ENCODE measurements at regions not wholly inside any gene's neighbourhood (a gene's known extent, or its start where the extent isn't known, plus 50 kb on each side); places are given as distances from the start of the nearest gene placed in this dataset.

DNA sequence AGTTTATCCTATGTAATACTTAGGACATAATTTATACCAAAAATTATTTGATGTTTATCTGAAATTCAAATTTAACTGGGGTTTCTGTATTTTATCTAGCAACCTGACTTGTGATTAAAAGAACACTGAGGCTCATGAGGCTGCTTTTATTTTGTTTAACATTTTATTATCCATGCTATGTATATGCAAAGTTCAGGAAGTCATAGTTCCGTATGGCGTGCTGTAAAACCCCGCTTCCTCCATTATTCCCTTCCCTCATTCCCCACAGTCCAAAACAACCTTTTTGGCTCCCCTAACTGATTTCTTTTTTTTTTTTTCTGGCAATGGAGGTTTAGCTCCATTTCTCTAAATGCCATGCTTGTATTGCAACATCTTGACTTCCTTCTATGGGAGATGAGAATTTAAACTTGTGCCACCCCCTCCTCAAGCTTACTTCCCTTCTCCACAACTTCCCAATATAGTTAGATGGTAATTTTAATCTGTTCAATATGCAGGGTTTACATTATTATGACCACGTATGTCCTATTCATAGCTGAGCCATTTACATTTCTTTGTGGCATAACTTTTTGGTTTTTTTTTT is 138.0 kb upstream of the DNAH14 start:
- Mint-ChIP-seq H3K36me3 (ENCODE audit: low read depth) (no peaks in the 10 kb centered on the region), H3K27me3 (peaks cover 8% of the 10 kb centered on the region), H3K27ac (no peak overlapping the region), H3K4me1 (no peaks in the 10 kb centered on the region), H3K9me3 (no peaks in the 10 kb centered on the region), H3K4me3 (no peak overlapping the region)
- no peak for ATAC-seq (replicated peaks)

DNA sequence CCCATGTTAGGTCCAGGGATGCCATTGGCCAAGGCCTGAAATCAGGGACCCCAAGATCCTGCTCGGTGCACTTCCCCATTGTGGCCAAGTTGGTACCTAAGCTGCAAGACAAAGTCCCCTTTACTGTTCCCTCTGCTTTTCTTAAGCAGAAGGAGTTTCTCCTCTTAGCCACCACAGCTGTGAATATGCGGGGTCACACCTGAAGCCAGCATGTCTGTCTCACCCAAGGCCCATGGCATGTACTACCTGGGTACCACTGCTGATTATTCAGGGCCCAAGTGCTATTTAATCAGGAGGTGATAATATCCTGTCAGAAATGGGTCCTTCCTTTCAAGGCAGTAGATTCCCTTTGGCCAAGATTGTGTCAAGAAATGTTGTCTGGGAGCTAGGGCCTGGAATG is 133.9 kb upstream of the DNAH14 start:
- Mint-ChIP-seq H3K4me3 (no peak overlapping the region), H3K9me3 (no peaks in the 10 kb centered on the region), H3K36me3 (ENCODE audit: low read depth) (no peaks in the 10 kb centered on the region), H3K4me1 (no peaks in the 10 kb centered on the region), H3K27ac (no peak overlapping the region), H3K27me3 (peaks cover 14% of the 10 kb centered on the region)
- ATAC-seq (replicated peaks) = no peak

DNA sequence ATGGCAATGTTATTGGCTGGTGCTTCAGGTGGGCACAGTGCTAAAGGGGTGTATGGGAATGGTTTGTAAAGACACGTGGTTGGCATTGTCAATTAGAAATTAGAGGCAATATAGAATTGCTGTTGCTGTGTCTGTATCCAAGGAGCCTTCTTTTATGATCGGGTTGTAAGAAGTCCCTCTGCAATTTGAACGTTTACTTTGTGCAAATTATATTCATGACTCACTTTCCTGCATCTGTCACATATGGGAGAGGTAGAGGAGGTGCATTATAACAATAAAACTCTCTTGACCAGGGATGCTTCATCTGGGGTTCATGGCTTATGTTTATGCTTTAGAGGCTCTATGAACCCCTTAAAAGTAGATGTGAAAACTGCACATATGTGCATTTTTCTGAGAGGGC is 130.4 kb upstream of the DNAH14 start:
- no peak for ATAC-seq (replicated peaks)
- peaks cover 10% of the 10 kb centered on the region for H3K27me3 Mint-ChIP-seq
- no peaks in the 10 kb centered on the region for H3K36me3 Mint-ChIP-seq (ENCODE audit: low read depth)
- H3K27ac Mint-ChIP-seq = no peak overlapping the region
- H3K9me3 Mint-ChIP-seq = no peaks in the 10 kb centered on the region
- H3K4me1 Mint-ChIP-seq = no peaks in the 10 kb centered on the region
- no peak overlapping the region for H3K4me3 Mint-ChIP-seq

DNA sequence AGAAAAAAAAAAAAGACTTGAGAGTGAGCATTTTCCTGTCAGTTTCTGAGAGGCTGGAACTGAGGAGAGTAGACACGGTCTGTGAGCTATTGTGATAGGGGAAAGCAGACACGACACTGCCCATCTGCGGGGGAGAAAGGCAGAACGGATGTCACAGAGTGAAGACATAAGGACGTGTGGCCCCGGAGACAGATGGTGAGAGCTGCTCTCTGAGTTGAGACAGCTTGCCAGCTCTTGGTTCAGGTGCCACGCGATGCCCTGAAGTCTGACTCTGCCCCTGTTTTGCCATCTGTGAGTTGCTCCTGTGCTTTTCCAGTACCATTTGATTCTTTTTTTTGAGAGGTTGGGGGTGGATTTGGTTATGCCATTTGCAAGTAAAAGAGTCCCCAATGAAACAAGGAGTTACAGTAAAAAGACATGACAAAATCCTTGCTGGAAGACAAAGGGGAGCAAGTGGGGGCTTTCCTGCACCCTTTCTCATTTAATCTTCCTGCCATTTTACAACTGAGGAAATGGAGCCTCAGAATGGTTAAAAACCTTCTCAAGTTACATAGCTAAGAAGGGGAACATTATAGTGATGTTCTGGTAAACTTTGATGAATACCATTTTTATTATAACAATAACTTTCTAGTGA is 128.9 kb upstream of the DNAH14 start:
- Mint-ChIP-seq H3K4me3 (no peak overlapping the region), H3K27ac (no peak overlapping the region), H3K9me3 (no peaks in the 10 kb centered on the region), H3K36me3 (ENCODE audit: low read depth) (no peaks in the 10 kb centered on the region), H3K27me3 (peaks cover 10% of the 10 kb centered on the region), H3K4me1 (no peaks in the 10 kb centered on the region)
- ATAC-seq (replicated peaks) = no peak

DNA sequence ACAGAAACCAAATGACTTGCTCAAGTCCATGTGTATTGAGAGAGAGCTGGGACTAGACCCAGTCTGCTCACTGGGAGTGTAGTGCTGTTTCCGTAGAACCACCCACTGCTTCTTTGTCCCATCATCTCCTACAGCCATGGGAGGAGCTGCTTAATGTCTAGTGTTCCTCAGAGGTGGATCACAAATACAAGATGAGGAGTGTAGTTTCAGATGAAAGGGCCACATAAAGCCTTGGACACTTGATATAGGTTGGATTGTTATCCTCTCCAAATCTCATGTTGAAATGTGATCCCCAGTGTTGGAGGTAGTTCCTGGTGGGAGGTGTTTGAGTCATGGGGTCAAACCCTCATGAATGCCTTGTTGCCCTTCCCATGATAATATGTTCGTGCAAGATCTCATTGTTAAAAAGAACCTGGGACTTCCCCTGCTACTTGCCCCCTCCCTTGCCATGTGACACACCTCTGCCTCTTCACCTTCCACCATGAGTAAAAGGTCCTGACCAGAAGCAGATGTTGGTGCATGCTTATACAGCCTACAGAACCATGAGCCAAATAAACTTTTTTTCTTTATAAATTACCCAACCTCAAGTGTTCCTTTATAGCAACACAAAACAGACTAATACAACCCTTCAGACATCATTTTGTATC is 127.5 kb upstream of the DNAH14 start:
- Mint-ChIP-seq H3K4me3 (no peak overlapping the region), H3K9me3 (no peaks in the 10 kb centered on the region), H3K36me3 (ENCODE audit: low read depth) (no peaks in the 10 kb centered on the region), H3K4me1 (no peaks in the 10 kb centered on the region), H3K27ac (no peak overlapping the region), H3K27me3 (peaks cover 10% of the 10 kb centered on the region)
- peak; percentile 71 for ATAC-seq (replicated peaks)

DNA sequence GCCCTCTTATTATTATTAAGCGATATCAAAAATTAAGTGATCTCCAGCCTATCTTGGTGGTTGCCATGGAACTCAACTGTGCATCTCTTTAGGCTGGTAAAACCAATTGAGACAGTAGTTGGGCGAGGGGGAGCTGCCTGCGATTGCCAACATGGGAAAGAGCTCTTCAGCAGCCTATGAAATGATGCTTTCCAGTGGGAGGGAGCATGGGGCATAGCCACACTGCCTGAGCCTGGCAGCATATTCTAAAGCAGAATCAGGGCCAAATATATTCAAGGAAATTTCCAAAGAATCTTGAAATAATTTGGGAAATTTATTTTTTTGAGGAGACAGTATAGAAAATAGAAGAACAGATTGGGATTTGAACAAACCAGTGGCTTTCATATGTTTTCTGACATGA is 126.9 kb upstream of the DNAH14 start:
- Mint-ChIP-seq H3K4me3 (no peak overlapping the region), H3K4me1 (no peaks in the 10 kb centered on the region), H3K9me3 (no peaks in the 10 kb centered on the region), H3K27ac (no peak overlapping the region), H3K27me3 (peaks cover 10% of the 10 kb centered on the region), H3K36me3 (ENCODE audit: low read depth) (no peaks in the 10 kb centered on the region)
- ATAC-seq (replicated peaks) = no peak

DNA sequence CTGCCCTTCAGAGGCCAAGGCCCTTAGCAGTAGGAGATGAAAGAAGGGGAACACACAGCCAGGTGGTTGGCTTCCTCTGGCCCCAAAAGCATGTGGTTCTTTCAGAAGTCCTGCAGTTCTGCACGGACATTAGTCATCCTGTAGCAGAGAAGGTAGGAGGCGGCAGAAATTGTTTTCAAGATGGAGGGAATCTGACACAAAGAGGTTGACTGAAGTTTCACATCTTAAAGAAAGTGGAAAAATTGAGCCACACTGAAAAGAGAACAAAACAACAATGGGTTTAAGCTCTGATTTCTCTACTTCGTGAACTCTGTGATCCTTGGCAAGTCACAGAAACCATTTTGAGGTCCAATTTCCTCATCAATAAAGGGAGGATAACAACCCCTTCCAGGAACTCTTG is 125.3 kb upstream of the DNAH14 start:
- no peaks in the 10 kb centered on the region for H3K36me3 Mint-ChIP-seq (ENCODE audit: low read depth)
- H3K27ac Mint-ChIP-seq = no peak overlapping the region
- no peak overlapping the region for H3K4me3 Mint-ChIP-seq
- peaks cover 4% of the 10 kb centered on the region for H3K27me3 Mint-ChIP-seq
- H3K9me3 Mint-ChIP-seq = no peaks in the 10 kb centered on the region
- peak; percentile 68 for ATAC-seq (replicated peaks)
- H3K4me1 Mint-ChIP-seq = no peaks in the 10 kb centered on the region

DNA sequence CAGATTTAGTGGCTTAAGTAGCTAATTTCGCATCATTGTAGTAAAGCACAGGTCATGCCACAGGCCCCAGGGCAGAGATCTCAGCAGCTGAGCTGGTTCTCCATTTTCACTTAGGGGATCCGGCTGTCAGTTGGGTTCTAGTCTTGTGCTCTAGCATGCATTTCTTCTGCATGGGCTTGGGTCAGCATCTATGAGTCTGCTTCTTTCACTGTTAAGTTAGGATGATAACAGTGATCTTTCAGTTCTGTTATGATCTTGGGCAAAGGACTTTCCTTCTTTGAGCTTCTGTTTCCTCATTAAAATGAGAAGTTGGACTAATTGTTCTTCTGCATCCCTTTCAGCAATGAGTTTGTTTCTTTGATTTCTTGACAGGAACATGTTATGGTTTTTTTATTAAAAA is 123.6 kb upstream of the DNAH14 start:
- no peak overlapping the region for H3K27ac Mint-ChIP-seq
- peaks cover 4% of the 10 kb centered on the region for H3K27me3 Mint-ChIP-seq
- H3K36me3 Mint-ChIP-seq (ENCODE audit: low read depth) = no peaks in the 10 kb centered on the region
- no peaks in the 10 kb centered on the region for H3K9me3 Mint-ChIP-seq
- no peak for ATAC-seq (replicated peaks)
- H3K4me3 Mint-ChIP-seq = no peak overlapping the region
- no peaks in the 10 kb centered on the region for H3K4me1 Mint-ChIP-seq

DNA sequence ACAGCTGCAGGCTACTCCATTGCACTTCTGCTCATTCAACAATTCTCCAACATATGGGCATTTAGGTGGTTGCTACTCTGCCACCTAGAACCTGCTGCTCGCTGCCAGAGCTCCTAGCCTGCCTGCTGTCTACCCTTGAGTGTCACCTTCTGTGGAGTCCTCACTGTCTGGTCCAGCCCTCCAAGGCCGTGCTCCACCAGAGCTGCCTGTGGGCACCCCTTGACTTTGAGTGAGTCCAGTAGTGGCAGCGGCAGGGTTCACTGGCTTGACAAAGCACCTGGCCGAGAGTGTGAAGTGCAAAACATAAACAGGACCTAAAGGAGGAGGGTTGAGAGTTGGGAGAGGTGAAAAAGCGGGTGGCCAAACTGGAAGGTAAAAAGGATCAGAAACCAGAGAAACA is 120.3 kb upstream of the DNAH14 start:
- H3K4me3 Mint-ChIP-seq = no peak overlapping the region
- H3K4me1 Mint-ChIP-seq = no peaks in the 10 kb centered on the region
- H3K36me3 Mint-ChIP-seq (ENCODE audit: low read depth) = no peaks in the 10 kb centered on the region
- no peak overlapping the region for H3K27ac Mint-ChIP-seq
- peaks cover 5% of the 10 kb centered on the region for H3K27me3 Mint-ChIP-seq
- peaks cover 5% of the 10 kb centered on the region for H3K9me3 Mint-ChIP-seq
- ATAC-seq (replicated peaks) = no peak

DNA sequence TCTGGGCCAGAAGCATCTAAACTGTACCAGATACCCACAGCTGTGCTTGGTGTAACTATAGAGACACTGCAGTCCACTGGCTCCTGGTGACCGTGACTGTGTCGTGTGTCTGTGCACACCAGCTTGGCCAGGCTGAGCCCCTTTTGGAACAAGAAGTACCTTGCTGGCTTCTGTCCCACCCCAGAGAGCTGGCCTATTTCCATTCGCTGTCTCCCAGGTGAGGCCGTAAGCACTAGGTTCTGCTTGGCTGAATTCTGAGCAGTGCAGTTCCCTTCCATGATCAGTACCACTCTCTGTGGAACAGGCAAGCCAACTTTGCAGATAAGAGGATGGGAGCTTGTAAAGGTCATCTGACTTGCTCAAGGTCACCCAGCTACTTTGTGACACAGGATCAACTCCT is 119.9 kb upstream of the DNAH14 start:
- H3K9me3 Mint-ChIP-seq = peaks cover 5% of the 10 kb centered on the region
- peaks cover 5% of the 10 kb centered on the region for H3K27me3 Mint-ChIP-seq
- ATAC-seq (replicated peaks) = no peak
- no peak overlapping the region for H3K27ac Mint-ChIP-seq
- H3K36me3 Mint-ChIP-seq (ENCODE audit: low read depth) = no peaks in the 10 kb centered on the region
- H3K4me1 Mint-ChIP-seq = no peaks in the 10 kb centered on the region
- no peak overlapping the region for H3K4me3 Mint-ChIP-seq

DNA sequence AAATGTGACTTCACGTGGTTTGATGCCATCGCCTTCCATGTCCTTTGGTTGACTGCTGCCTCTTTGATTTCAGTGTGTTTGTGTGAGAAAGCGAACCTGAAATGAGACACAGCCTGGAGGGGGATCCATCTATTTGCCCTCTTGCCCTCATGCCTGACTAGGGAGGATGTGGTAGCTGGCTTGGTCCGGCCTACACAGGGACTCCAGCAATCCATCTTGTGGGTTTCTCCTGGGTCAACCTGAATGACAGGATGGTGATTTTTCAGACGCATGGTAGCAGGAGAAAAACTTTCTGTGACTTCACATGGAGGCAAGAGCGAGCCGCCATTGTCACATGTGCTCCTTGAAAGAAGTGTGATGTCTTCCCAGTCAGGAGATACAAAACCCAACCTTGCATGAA is 117.9 kb upstream of the DNAH14 start:
- H3K4me1 Mint-ChIP-seq = no peaks in the 10 kb centered on the region
- H3K4me3 Mint-ChIP-seq = no peak overlapping the region
- H3K27me3 Mint-ChIP-seq = peaks cover 10% of the 10 kb centered on the region
- H3K36me3 Mint-ChIP-seq (ENCODE audit: low read depth) = no peaks in the 10 kb centered on the region
- no peak overlapping the region for H3K27ac Mint-ChIP-seq
- peaks cover 5% of the 10 kb centered on the region for H3K9me3 Mint-ChIP-seq
- no peak for ATAC-seq (replicated peaks)

DNA sequence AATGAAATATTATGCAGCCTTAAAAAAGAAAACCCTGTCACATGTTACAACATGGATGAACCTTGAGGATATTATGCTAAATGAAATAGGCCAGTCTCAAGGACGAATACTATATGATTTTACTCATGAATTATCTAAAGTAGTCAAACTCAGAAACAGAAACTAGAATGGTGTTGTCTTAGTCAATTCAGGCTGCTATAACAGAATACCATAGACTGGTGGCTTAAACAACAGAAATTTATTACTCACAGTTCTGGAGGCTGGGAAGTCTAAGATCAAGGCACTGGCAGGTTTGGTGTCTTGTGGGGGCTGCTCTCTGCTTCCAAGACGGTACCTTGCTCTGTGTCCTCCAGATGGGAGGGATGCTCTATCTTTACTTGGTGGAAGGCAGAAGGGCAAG is 113.8 kb upstream of the DNAH14 start:
- no peaks in the 10 kb centered on the region for H3K4me1 Mint-ChIP-seq
- peak; percentile 32 for ATAC-seq (replicated peaks)
- peaks cover 25% of the 10 kb centered on the region for H3K27me3 Mint-ChIP-seq
- H3K27ac Mint-ChIP-seq = no peak overlapping the region
- H3K36me3 Mint-ChIP-seq (ENCODE audit: low read depth) = no peaks in the 10 kb centered on the region
- peaks cover 8% of the 10 kb centered on the region for H3K9me3 Mint-ChIP-seq
- H3K4me3 Mint-ChIP-seq = no peak overlapping the region

DNA sequence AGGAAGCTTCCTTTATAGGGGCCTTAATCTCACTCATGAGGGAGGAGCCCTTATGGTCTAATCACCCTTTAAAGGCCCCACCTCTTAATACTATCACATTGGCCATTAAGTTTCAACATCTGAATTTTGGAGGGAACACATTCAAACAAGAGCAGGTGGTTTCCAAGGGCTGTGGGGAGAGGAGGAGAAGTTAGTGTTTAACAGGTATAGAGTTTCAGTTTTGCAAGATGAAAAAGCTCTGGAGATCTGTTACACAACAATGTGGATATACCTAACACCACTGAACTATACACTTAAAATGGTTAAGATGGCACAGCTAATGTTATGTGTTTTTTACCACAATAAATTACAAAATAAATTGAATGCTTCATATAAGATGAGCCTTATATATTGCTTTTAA is 113.4 kb upstream of the DNAH14 start:
- Mint-ChIP-seq H3K9me3 (peaks cover 8% of the 10 kb centered on the region), H3K27ac (no peak overlapping the region), H3K4me1 (no peaks in the 10 kb centered on the region), H3K36me3 (ENCODE audit: low read depth) (no peaks in the 10 kb centered on the region), H3K27me3 (peaks cover 25% of the 10 kb centered on the region), H3K4me3 (no peak overlapping the region)
- ATAC-seq (replicated peaks) = no peak

DNA sequence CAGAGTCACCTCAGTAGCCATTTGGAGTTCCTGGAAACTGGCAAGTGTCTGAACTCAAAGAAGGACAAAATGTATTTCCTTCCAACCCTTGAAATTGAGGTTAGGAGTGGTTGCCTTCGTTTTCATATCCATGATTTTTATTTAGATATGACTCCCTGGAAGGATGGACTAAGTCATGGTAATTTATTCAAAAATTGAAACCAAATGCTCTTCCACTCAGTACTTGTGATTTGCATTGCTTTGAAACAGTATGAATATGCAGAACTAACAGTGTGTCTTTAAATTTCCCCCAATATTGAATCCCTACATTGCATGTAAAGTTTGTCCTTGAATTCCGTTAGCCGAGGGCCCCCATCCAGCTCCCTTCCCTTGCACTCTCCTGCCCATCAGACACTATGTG is 112.1 kb upstream of the DNAH14 start:
- ATAC-seq (replicated peaks) = no peak
- H3K27me3 Mint-ChIP-seq = peaks cover 25% of the 10 kb centered on the region
- H3K27ac Mint-ChIP-seq = no peak overlapping the region
- H3K4me3 Mint-ChIP-seq = no peak overlapping the region
- peaks cover 16% of the 10 kb centered on the region for H3K9me3 Mint-ChIP-seq
- H3K36me3 Mint-ChIP-seq (ENCODE audit: low read depth) = no peaks in the 10 kb centered on the region
- no peaks in the 10 kb centered on the region for H3K4me1 Mint-ChIP-seq

DNA sequence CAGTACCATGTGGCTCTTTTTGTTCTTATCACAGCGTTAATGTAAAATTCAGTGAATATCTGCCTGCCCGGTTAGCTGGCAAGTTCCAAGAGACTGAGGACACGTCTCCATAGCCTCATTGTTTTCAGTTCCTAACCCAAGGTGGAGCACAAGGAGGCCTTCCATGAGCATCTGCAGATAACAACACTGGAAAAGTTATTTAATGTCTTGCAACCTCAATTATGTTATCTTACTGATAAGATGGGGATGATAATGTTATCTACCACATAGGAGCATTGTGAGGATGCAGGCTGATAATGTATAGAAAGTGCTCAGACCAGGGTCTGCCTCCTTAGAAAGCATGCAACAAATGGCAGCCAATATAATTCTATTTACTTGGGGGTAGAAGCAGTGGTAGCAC is 109.6 kb upstream of the DNAH14 start:
- Mint-ChIP-seq H3K36me3 (ENCODE audit: low read depth) (no peaks in the 10 kb centered on the region), H3K27ac (no peak overlapping the region), H3K9me3 (peaks cover 13% of the 10 kb centered on the region), H3K27me3 (peaks cover 20% of the 10 kb centered on the region), H3K4me3 (no peak overlapping the region), H3K4me1 (no peaks in the 10 kb centered on the region)
- ATAC-seq (replicated peaks) = no peak
